DMS 273 (cell line): ENCODE measurements at regions not wholly inside any gene's neighbourhood (a gene's known extent, or its start where the extent isn't known, plus 50 kb on each side); places are given as distances from the start of the nearest gene placed in this dataset.

Experiments
- DNase-seq: peaks from one replicate; lab custom pipeline; 2025; ENCODE audit not compliant: unreplicated experiment; lab: John Stamatoyannopoulos, UW

DNA sequence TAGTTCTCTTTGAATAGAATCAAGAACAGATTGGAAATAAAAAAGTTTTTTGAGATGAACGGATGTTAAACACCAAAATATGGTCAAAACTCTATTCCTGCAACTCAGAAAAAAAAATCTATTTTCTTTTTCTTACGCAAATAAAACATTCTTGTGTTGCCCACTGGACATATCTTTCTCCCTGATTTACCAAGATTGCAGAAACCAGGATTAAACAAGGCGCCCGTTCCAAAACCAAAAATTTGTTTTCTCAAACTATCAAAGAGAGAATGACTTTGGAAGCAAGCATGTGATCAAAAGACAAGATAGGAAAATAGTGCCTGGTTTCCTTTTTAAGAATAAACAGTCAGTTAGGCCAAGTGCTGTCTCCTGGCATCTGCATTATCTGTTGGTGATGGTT is 273.1 kb downstream of the CLIC5 start:
- no peak for DNase-seq

DNA sequence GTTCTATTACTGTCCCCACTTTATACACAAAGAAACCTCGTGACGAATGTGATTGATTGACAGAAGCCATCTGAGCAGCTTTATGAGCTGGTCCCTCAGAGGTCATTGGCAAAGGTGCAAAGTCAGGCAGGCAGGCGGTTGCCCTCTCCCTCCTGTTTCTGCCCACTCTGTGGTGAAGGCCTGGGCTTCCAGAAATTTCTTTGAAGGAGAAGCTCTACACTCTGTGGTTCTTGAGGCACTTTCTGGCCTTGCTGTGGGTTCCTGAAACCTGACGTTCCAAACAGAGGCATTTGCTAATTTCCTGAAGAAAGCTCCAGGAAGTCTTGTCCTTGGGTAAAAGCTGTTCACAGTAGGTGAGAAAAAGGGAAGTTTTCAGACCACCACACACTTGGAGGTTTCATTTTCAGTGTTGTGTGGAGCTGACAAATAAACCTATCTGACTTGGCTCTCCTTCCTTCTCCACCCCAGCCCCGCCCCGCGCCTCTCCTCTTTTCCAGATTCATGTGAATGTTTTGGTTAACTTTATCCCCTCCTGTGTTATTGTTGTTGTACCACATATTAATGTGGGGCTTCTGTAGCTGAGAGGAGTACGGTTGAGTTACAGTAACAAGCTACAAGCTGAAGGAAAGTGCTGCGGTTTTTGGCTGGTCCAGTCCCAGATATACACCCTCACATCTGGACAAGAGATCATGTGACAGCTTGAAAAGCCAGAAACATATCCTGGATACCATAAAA is 274.1 kb downstream of the CLIC5 start:
- DNase-seq, result no peak

DNA sequence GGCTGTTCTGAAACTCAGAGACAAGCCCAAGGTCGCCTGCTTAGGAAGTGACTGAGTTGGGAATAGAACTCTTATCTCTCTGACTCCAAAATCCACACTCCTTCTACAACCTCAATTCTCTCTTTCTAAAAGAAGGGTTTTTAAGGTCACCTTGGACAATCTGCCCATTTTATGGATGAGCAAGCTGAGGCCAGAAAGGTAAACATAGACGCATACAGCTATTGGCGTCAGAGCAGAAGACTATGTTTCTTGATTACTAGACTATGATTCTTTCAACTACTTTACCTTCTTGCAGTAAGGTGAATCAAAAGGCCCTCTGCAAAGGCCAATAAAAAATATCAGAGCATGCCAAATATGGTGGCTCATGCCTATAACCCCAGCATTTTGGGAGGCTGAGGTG is 276.6 kb downstream of the CLIC5 start:
- no peak for DNase-seq

DNA sequence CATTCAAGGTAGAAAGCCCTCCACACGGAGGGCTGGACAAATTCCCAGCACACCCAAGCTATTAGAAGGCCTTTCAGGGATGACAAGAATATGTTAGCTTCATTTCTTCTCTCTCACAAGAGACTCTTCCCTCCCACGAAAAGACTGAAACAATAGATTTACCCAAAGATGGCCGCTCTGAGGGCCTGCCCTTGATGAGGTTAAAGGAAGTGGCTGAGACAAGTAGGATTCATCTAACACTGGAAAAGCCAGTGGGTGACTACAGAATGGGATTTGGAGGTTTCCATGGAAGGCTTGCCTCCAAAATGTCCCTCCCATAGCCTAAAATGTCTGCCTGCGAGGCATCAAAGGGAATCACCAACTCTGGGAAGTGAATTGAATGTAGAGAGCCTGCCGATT is 277.6 kb downstream of the CLIC5 start:
- DNase-seq, result no peak

DNA sequence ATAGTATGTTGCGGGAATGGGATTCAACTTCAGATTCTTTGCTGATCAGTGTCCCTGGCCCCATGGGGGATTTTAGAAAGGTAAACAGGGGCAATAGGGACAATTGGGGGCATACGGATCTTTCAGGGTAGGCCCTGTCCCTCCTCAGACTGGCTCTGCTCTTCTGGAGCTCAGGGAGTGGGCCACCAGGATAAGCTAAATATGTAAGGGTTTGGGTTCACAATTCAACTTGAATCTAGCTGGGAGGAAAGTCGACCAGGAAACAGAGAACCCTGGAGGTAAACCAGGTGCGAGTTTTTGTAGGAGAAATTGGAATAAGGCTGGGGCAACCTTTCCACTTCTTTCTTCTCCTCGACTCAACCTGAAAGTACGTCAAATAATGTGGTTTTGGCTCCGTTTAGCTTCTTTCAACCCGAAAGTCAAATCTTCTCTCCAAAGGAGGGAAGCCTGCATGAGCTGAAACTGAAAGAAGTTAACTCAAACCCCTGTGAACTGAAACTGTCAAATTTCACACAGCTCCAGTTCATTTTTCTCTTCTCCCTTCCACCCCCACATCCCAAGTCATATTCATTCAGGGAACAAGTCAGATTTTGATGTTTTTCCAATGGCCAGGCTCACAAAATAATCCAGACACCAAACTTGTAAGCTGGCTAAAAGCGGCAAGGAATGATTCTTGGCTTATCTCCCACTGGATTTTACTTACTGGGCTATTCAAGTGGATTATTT is 278.2 kb downstream of the CLIC5 start:
- no peak for DNase-seq

DNA sequence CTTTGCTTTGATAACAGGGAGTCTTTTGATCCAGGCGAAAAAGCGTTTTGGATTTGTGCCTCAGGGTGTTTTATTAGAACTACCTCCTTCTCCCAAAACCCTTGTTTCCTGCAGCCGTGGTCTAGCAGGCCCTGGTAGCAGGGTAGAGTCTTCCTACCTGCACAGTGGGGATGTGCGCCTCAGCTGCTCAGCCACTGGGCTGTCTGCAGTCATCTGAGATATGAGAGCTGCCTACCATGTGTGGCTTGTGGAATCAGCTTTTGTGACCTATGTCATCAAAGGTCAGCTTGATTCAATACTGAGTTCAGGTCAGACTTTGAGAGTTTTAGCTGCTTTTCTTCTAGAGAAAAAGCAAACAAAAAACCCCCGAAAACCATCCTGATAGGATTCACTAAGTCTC is 279.5 kb downstream of the CLIC5 start:
- DNase-seq, result no peak

DNA sequence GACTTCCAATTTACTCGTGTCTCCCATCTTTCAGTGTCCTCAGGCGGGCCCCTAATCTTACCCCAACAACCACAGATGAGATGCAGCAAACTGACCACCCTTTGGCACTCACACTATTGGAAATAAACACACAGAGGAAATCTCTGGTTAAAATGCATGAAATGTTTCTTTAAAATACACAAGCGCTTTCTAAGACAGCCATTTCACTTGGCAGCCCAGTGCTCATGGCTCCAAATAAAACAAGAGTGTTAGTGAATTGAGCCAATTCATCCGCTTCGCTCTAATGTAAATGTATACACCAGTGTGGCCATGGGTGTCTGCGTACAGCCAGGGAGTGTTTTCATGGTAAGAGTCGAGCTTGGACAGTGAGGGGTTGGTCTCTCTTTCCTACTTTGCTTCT is 282.9 kb downstream of the CLIC5 start:
- DNase-seq, result no peak

DNA sequence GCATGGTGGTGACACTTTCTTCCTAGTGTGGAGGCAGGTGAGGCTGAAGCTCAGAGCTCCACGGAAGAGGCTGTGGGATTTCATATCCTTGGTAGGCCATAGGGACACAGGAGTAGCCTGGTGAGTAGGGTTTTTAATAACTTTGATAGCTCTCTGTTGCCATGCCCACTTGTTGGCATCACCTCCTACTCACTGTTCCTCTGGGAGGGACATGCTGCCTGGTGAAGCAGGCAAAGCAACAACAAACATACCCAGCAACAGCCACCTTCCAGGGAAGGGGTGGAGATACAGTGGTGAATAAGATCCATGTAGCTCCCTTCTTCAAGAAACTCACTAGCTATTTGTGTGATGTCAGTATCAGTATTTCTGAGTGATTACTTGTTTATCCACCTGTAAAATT is 285.4 kb downstream of the CLIC5 start:
- no peak for DNase-seq

DNA sequence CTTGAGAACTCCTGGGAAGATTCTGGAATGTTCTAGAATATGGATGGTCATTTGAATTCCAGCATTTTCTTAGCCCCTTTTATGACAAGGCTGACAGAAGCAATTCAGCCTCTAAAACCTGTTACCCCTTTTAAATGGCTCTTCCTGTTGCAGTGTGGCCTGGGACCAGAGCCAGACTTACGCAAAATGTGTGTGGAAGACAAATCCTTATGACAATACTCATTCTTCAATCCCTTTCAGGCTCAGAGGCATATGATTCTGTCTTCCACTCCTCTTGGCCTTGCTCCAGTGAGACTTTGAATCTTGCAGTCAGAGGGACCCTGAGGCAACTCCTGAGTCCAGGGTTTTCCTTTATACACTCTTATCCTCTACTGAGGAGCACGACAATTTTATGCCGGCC is 287.0 kb downstream of the CLIC5 start:
- DNase-seq, result no peak

DNA sequence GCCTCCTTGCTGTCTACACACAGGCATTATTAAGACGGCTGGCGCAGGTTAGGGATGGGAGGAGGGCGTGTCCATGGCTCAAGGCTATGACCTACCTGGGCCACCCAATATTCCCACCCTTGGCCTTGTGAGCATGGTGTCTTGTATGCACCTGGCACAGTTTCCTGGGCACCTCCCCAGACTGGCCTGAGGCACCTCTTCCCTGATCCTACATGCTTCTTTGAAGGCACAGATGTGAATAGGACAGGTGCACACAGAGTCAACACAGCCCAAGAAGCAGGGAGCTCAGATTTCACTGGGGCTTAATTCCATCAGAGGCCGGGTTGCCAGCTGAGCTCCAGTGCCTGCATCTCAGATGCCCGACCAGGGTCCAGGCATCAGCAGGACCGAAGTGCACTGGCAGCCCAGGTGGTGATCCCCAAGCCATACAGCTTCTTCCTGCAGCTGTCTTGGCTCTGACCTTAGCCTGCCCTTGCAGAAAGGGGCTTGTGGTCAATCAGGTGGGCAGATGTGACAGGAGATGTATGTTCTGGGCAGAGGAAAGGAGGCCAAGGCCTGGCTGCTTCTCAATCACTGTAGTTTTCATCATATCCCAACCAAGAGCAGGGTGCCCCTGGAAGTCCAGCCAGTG is 287.7 kb downstream of the CLIC5 start:
- no peak for DNase-seq

DNA sequence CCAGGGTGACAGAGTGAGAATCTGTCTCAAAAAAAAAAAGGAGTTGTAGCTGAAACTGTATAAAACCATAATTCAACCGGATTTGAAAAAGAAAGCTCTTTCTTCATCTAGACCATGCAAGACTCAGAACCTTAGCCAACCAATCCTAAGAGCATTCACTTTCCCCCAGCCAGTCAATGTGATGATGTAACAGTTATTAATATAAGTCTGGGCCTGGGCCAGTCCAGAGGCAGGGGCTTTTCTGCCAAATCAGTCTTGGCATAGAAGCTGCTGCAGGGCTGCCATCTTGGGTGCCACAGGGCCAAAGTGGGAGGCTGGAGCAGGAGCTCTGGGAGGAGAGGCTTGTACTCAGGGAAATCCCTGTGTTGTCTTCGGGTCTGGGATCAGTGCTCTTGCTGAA is 288.4 kb downstream of the CLIC5 start:
- DNase-seq, result no peak

DNA sequence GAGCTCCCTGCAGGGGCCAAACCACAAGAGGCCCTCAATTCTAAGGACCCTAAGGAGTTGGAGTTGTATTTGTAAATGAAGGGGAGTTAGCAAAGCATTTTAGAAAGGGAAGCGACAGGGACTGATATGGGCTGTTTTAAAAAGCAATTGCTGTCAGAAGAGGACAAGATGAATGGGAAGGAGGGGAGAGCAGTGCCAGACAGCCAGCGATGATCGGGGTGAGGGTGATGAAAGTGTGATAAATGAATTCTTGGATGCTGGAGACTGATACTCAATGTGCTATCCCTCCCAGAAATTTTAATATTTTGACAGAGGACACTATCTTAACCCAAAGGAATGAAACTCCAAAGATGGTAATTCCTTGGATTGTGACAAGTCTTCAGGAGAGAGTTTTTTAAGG is 289.2 kb downstream of the CLIC5 start:
- DNase-seq, result no peak

DNA sequence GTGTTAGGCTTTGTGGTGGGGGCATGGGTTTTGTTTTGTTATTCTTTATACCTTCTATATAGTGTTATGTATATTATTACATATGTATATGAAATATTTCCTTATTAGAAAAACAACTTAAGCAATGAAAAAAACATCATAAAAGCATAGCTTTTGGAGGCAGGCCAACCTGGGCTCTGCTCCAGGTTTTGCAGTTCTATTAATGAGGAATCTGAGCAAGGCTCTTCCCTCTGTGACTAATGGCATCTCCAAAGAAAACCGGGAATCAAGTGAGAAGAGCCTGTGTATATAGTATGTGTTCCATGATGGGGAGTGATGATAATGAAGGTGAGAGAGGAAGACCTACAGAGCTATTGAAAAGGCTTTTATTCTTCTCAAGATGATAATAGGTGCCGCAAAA is 291.1 kb downstream of the CLIC5 start:
- DNase-seq, result peak; percentile 8

DNA sequence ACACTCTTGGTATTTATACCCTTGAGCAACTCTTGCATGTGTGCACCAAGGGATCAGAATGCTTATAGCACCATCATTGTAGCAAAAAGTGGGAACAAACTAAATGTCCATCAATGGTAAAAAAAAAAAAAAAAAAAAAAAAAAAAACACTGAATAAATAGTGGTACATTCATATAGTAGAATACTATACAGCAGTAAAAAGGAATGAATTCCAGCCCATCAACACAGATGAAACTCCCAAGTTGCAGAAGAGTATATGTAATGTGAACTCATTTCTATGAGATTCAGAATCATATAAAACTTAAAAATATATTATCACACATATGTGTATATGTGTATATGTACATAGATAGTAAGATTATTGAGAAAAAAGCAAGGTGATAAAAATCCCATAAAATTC is 291.6 kb downstream of the CLIC5 start:
- DNase-seq, result no peak

DNA sequence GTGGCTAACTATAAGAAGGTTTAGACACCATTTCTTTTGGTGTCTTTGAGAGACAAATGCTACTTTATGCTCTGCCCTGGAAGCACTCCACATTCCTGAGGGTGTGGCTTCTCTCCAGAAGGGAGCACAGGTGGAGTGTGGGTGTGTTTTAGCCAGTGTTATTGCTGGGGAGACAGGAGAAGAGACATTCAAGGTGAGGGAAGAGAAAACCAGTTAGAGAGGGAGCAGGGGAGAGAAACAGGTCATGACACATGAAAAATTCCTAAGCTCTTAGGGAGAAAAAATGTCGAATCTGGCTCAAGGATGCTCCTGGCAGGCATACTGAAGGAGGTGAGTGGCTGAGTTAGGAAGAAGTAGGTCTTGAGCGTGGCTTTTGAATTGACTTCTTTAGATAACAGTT is 292.8 kb downstream of the CLIC5 start:
- DNase-seq, result no peak

DNA sequence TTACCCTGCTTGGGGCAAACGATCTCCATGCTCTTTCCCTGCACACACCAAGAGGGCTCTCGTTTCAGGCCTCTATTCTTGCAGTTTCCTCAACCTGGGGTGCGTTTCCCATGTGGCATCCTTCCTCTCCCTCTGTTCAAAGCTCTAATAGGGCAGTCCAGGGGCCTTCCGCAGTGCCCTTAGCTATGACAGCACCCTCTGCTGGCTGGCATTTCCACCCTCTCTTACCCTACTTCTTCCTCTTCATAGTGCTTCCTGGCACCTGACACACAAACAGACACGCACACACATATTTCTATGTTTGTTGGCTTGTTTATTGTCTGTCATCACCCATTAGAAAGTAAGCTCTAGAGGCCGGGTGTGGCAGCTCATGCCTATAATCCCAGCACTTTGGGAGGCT is 294.0 kb downstream of the CLIC5 start:
- no peak for DNase-seq

DNA sequence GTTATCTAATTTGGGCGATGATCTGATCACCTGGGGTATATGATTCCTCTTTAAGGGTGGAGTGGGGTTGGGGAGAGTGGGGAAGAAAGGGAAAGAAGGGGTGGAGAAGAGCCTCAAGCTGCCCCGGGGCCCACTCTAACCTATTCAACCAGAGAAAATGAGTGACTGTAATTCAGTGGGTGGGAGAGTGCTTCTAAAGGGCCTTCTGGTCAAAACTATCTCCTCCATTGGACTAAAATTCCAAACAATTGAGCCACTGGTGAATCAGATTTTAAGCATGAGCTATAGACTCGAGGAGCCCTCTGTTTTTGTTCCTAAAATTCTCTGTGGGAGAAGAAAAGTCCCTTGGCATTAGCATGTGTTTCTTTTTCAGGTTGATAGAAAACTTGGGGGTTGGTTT is 296.8 kb downstream of the CLIC5 start:
- DNase-seq, result no peak

DNA sequence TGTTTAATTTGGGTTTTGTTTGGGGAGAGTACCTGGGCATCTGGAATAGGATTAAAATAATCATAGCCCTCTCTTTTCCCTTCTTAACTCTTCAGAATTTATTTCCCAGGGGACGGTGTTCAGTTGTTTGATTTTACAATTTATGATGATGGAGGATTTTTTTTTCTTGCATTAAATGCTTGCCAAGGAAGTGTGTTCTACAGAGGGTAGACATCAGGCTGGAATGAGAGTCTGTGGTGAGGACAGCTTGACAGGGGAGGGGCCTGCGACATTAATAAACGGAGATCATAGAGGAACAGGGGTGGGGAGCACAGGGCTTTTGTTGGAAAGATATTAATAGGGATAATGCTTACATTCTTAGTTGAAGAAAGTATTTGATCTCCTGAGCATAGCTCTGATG is 297.5 kb downstream of the CLIC5 start:
- DNase-seq, result no peak

DNA sequence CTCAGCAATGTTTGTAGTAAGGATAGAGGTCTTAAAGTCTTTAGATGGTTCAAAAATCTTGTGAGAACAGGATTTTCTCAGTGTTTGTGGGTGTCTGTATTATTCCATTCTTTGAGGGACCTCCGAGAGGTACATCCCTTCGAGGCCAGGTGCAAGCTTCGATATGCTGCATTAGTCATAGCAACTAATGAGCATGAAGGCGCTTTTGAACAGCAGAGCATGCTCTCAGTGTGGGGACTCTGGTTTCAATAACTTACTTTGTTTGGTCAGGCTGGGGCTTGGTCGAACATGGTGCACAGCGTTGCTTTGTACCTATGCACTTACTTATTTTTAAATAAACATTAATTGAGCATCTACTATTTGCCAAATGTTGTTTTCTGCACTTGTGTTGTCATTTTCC is 297.9 kb downstream of the CLIC5 start:
- DNase-seq, result no peak

DNA sequence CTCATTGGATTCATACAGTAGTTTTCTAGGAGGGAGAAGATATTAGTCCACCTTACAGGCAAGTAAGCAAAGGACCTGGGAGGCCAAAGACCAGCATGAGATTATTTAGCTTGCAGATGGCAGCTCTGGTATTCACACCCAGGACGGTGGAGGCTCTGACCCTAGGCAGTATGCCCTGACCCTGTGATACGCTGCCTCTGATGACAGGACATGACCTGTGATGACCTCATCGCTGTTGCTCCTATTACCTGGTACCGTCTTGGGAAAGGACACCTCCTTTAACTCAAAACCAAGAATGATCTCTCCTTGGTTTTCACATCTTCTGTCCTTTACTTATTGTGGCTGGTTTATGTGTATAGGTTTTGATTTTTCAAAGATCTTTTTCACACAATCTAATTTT is 298.6 kb downstream of the CLIC5 start:
- DNase-seq, result no peak

DNA sequence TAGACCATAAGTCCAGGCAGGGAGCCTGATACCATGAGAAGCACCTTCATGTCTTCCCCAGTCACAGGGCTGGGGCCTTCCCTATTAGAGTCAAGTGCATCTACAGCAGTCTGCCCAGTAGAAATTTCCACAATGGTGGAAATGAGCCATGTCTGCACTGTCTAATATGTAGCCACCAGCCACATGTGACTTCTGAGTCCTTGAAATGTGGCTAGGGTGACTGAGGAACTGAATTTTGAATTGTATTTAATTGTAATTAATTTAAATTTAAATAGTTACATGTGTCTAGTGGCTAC is 300.2 kb downstream of the CLIC5 start:
- no peak for DNase-seq

DNA sequence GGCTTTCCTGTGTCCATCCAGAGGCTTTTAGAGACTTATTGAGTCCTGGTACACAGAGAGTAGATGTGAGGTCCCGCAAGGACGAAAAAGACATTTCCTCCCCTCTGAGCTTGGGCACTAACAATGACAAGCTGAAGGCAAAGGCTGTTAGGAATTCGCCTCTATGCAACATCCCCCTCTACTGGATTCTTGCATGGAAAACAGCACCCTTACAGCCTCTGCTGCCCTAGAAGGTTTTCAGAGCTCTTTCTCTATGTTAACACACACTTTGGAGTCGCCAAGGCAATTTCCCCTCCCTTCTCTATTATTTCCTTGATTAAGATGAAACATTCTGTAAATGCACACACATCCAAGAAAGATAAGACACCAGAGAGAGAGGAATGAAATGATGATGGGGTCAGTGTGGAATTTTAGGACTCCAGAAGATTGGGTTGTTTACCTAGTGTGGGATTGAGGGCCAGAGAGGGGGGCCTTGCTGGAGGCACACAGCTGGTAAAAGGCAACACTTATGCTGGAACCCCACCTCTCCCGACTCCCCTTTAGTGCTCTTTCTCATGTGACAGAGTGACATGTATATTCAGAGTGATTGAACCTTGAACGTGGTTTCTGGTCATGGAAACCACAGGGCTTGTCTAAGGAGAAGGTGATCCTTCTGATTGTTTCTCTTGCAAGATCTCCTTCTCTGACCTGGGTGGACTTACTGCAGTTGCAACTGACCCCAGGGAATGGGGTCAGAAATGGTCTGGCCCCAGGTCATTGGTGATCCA is 300.7 kb downstream of the CLIC5 start:
- DNase-seq, result peak; percentile 85
